Skin of body (tissue), 1 donor: ENCODE measurements at regions not wholly inside any gene's neighbourhood (a gene's known extent, or its start where the extent isn't known, plus 50 kb on each side); places are given as distances from the start of the nearest gene placed in this dataset.
"Not testable (repeated sequence)": the region's sequence is repeated elsewhere in the genome, so short reads cannot be mapped to it uniquely, and the experiment has no call there.

Experiments
- DNase-seq: peaks from one replicate; lab custom pipeline; 2025; lab: John Stamatoyannopoulos, UW

GRCh38 chr11:21927628-21928027 lies 265.3 kb upstream of the ANO5 start:
- DNase-seq, result no peak

GRCh38 chr11:21928847-21929246 lies 264.0 kb upstream of the ANO5 start:
- no peak for DNase-seq

- DNase-seq, result no peak
Measured at GRCh38 chr11:21930408-21930807, 262.5 kb upstream of the ANO5 start.

GRCh38 chr11:21931436-21932101 lies 261.3 kb upstream of the ANO5 start:
- DNase-seq, result no peak

GRCh38 chr11:21933095-21933494 lies 259.8 kb upstream of the ANO5 start:
- no peak for DNase-seq

- no peak for DNase-seq
Measured at GRCh38 chr11:21944577-21944976, 248.3 kb upstream of the ANO5 start.

GRCh38 chr11:21948876-21949275 lies 244.0 kb upstream of the ANO5 start:
- DNase-seq, result no peak

- no peak for DNase-seq
Measured at GRCh38 chr11:21949763-21950413, 243.0 kb upstream of the ANO5 start.

GRCh38 chr11:21963013-21963412 lies 229.9 kb upstream of the ANO5 start:
- no peak for DNase-seq

- no peak for DNase-seq
Measured at GRCh38 chr11:21965221-21965620, 227.7 kb upstream of the ANO5 start.

- no peak for DNase-seq
Measured at GRCh38 chr11:21968702-21969101, 224.2 kb upstream of the ANO5 start.

- no peak for DNase-seq
Measured at GRCh38 chr11:21969841-21970240, 223.0 kb upstream of the ANO5 start.

- DNase-seq, result no peak
Measured at GRCh38 chr11:21975242-21975641, 217.6 kb upstream of the ANO5 start.

GRCh38 chr11:21976210-21976609 lies 216.7 kb upstream of the ANO5 start:
- DNase-seq, result no peak

GRCh38 chr11:21983431-21983830 lies 209.5 kb upstream of the ANO5 start:
- DNase-seq, result no peak

GRCh38 chr11:21986361-21986760 lies 206.5 kb upstream of the ANO5 start:
- DNase-seq, result no peak

GRCh38 chr11:21987261-21987660 lies 205.6 kb upstream of the ANO5 start:
- DNase-seq, result no peak

- no peak for DNase-seq
Measured at GRCh38 chr11:21988477-21988876, 204.4 kb upstream of the ANO5 start.

GRCh38 chr11:22001803-22002202 lies 191.1 kb upstream of the ANO5 start:
- not testable (repeated sequence) for DNase-seq

- DNase-seq, result no peak
Measured at GRCh38 chr11:22006901-22007300, 186.0 kb upstream of the ANO5 start.

GRCh38 chr11:22031791-22032190 lies 161.1 kb upstream of the ANO5 start:
- no peak for DNase-seq

- no peak for DNase-seq
Measured at GRCh38 chr11:22037505-22037904, 155.4 kb upstream of the ANO5 start.

GRCh38 chr11:22041039-22041438 lies 151.8 kb upstream of the ANO5 start:
- DNase-seq, result no peak
